KBM-7 (cell line): ENCODE measurements at regions not wholly inside any gene's neighbourhood (a gene's known extent, or its start where the extent isn't known, plus 50 kb on each side); places are given as distances from the start of the nearest gene placed in this dataset.
"Not testable (repeated sequence)": the region's sequence is repeated elsewhere in the genome, so short reads cannot be mapped to it uniquely, and the experiment has no call there.

ENCODE experiments used
- DNase-seq: peaks from one replicate; pipeline ENCODE4 v3.0.0-alpha.2; 2015
- in situ Hi-C: fragments of 300-500 bp; cut with MboI; formaldehyde crosslinking; loops from 2 replicates; pipeline ENCODE4 v1.14.3; 2020; ENCODE audit warnings: low sequenced_read_pairs, low pct_unique_long_range_greater_than_20kb, mixed read lengths

DNA sequence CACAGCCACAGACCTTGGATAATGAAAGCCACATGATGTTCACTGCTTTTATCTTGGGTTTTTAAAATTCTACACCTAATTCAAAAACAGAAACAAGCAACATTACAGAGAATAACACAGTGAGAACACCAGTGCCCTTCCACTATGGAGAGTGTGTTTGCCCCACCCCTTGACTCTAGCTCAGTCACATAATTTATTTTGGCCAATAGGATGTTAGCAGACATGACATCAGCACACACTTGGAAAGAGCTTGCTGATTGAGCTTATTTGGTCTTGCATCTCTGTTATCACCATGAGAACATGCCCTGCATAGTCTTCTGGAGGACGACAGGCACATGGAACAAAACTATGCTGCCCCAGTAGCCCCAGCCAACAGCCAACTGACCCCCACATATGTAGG lies 118.1 kb downstream of the HNRNPD start:
- DNase-seq, result no peak
- in situ Hi-C loops, result no loop called here

DNA sequence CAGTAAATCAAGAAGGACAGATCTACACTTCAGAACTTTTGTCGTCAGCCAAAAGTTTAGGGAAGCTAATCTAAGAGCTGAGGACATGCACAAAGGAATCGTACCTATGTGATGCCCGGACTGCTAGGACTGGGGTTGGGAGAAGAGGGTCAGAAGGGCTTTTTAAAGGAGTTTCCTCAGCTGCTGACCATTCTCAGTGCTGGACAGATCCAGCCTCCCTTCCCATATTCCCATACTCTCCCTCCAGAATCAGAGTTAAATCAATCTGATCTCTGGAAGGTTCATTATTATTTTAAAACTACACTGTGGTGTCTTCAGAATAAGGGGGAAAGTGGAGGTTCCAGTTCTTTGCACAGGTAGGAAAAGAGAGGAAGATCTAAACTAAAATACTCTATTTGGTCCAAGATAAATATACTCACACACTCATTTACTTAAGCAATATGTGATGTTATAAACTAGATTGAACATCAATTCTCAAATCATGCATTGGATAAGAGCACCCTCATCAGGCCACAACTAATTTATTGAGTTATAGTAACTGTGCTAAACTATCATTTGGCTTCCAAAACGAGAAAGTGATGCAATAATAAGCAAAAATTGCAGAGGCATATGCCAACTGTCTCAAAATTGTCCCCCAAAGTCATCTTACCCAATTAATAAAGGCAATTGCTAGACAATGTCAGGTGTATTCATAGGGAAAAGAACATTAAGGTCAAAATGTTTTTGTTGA lies 124.7 kb downstream of the HNRNPD start:
- in situ Hi-C loops, result no loop called here
- no peak for DNase-seq

DNA sequence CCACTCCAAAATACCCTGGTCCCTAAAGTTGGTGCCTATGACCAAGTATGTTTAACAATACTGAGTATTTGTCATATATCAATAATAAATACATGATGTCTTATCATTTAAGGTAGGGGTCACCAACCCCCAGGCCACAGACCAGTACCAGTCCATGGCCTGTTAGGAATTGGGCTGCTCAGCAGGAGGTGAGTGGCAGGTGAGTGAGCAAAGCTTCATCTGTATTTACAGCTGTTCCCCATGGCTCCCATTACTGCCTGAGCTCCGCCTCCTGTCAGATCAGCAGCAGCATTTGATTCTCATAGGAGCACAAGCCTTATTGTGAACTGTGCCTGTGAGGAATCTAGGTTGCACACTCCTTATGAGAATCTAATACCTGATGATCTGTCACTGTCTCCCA lies 126.2 kb downstream of the HNRNPD start:
- DNase-seq, result no peak
- in situ Hi-C loops, result no loop called here

DNA sequence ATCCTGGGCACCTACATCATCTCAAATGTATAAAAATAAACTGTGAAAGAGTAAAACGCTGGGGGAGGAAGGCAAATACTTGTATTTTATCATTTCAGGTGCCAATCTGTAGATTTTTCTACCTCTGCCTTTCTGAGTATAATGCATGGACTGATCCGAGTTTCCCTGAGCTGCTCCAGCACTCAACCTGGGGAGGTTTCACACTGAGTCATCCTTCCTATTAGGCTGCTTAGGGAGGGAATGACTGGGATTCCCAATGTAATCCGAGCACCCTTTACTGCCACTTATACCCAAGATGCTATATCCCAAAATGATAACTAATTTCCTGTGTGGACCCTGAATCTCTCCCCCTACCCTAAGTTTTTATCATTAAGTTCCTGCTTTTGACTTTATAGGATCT lies 126.6 kb downstream of the HNRNPD start:
- DNase-seq, result no peak
- in situ Hi-C loops, result no loop called here

DNA sequence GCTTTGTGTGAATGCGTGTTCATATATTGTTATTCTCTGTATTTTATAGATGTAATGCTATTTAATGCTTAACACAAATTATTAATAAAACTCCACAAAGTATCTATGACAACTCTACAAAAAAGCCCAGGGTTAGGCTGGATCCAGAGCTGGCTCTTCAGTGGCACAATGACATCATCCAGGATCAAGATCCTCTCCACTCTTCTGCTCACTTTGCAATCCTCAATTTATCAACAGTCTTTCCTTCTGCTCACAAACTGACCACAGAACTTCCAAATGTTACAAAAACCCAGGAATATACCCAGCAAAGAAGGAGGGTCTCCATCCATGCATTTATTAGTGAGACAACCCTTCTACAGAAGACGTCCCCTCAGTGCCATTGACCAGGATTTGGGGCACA lies 132.3 kb downstream of the HNRNPD start:
- no peak for DNase-seq
- in situ Hi-C loops, result no loop called here

DNA sequence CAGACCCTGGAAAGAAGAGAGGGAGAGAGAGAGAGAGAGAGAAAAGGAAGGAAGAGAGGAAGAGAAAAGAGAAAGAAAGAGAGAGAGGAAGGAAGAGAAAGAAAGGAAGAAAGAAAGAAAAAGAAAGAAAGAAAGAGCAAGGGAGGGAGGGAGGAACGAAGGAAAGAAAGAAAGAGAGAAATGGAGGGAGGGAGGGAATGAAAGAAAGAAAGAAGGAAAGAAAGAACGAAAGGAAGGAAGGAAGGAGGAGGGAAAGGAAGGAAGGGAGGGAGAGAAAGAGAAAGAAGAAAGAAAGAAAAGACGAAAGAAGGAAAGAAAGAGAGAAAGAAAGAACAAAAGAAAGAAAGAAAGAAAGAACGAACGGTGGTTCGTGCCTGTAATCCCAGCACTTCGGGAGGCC lies 133.4 kb downstream of the HNRNPD start:
- no peak for DNase-seq
- in situ Hi-C loops, result no loop called here

DNA sequence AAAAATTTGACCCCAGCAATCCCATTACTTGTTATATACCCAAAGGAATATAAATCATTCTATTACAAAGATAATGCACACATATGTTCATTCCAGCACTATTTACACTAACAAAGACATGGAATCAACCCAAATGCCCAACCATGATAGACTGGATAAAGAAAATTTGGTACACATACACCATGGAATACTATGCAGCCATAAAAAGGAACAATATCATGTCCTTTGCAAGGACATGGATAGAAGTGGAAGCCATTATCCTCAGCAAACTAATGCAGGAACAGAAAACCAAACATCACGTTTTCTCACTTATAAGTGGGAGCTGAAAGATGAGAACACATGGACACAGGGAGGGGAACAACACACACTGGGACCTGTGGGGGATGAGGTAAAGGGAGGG lies 136.6 kb downstream of the HNRNPD start:
- in situ Hi-C loops, DNase-seq: not testable (repeated sequence)

DNA sequence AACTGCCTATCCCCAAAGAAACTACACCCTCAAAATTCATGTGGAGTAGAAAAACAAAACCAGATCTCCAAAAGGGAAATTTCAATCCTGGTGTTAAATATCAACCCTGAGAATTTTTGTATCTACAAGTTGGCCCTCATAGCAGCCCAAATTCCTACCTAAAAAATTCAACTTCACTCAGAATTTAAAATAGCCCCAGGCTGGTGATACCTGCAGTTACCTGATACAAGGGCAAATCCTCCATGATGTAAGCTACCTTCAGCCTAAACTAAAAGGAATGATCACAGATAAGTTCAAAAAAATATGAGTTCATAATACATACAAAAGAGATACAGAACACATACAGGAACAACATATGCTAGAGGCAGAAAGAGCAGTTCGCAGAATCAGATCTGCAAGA lies 138.4 kb downstream of the HNRNPD start:
- no peak for DNase-seq
- in situ Hi-C loops, result no loop called here

DNA sequence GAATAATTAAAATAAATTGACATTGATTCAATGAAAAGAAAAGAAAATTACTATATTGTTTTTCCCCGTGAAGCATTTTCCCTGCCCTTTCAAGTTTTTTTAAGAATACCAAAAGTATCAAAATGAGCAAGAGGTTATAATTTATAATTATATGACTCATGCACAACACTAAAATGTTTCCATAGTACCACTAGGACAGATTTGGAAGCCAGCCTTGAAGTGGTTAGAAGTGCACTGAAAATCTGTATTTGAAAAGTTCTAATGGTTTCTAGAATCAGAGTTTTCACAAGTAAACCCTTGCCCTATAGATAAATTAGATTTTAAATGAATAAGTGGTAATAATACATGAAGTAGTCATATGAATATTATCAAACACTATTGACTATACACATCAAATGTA lies 140.9 kb downstream of the HNRNPD start:
- in situ Hi-C loops, result no loop called here
- no peak for DNase-seq

DNA sequence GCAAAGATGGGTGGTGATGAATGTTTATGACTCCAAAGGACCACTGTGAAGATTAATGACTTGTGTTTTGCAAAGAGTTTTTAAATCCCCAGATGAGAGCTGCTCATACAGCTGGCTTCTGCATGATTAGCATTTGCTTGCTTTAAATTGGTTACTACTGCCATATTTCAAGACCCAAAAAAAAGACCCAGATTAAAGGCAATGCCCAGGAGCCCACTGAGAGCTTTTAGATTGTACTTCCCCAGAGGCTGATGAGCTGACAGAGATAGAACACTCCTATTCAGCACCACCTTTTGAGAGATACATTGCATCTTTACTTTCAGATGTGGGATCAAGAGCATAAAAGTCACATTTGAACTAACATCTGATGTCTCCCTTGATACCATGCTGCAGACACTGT lies 142.0 kb downstream of the HNRNPD start:
- in situ Hi-C loops, result no loop called here
- DNase-seq, result no peak

DNA sequence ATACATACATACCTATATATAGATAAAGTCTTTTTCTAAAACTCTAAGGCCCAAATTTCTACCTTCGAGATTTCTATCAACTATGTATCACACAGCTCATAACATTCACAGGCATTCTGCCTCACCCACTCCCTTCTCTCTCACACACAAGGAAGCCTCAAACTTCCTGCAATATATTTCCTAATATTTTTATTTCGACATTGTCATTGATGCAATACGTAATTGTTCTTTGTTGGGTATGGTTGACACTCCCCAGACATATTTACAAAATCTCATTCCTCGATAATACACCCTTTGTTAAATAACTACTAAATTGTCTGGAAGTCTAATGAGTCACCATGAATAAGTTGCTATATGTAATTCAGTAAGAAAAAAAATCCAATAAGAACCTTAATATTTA lies 143.5 kb downstream of the HNRNPD start:
- DNase-seq, result no peak

DNA sequence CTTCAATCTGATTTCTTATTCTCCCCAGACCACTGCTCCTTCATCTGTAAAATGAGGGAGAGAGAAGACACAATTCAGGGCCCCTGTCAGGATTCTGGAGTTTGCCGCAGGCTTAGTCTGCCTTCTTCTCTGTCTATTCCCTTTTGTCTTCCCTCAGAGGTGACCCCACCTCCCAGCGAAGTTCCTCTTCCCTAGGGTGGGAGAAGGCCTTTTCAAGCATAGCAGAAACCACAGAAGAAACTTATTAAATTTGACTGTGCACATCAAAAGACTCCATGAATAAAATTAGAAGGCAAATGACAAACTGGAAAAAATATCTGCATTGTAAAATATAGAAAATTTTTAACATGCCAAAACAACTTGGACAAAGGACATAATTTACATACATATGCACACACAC lies 148.8 kb downstream of the HNRNPD start:
- DNase-seq, result no peak
- in situ Hi-C loops, result no loop called here

More for the DNA sequence above, 143.5 kb downstream of the HNRNPD start:
- in situ Hi-C loops, result no loop called here

DNA sequence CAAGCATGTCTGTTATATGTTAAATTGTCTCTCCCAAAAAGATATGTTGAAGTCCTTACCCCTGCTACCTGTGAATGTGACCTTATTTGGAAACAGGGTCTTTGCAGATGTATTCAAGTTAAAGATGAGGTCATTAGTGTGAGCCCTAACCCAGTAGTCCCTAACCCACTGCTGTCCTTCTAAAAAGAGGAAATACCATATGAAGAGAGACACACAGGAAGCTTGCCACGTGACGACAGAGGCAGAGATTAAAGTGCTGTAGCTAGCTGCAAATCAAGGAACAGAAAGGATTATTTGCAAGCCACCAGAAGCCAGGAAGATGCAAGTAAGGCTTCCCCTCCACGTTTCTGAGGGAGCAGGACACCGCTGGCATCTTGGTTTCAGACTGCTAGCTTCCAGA lies 150.1 kb downstream of the HNRNPD start:
- in situ Hi-C loops, result no loop called here
- peak; percentile 80 for DNase-seq

DNA sequence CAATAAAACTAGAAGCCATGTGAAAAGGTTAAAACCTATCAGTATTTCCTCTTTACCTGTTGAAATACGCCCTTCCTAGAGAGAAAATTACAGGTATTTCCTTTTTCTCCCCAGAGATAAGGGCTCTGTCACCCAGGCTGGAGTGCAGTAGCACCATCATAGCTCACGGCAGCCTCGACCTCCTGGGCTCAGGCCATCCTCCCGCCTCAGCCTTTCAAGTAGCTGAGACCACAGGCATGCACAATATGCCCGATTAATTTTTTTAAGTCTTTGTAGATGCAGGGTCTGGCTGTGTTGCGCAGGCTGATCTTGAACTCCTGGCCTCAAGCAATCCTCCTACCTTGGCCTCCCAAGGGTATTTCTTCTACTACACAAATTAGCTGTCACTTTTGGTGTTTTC lies 154.4 kb downstream of the HNRNPD start:
- in situ Hi-C loops, result no loop called here
- DNase-seq, result no peak

DNA sequence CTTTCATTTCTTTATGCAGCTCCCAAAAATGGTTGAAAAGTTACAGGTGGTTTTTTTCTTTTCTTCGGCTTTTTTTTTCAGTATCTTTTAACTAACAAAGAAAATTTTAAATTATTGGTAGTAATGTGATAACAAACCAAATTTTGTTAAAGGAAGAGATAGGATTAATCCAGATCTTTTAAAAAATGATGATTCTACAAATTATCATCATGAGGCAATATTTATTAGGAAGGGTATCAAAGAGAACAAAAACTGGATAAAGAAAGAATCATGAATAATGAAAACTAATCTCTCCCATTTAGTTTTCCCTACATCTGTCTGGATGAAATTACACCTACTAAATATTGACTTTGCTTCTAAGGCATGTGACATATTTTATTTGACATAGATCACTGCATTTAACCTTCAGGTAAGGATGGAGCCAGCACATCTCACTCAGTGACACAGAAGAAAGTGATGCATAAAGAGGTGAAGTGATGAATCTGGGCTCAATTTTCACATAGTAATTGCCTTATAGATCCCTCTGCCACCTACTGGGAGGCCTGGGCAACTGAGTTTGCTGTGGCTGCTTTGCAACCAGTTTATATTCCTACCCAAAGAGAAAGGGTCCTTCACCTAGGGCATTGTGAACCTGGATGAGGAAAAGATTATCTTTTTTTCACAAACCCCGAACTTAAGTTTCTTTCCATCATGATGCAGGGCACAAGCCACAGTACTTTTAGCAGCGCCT lies 155.6 kb downstream of the HNRNPD start:
- no peak for DNase-seq
- in situ Hi-C loops, result no loop called here

DNA sequence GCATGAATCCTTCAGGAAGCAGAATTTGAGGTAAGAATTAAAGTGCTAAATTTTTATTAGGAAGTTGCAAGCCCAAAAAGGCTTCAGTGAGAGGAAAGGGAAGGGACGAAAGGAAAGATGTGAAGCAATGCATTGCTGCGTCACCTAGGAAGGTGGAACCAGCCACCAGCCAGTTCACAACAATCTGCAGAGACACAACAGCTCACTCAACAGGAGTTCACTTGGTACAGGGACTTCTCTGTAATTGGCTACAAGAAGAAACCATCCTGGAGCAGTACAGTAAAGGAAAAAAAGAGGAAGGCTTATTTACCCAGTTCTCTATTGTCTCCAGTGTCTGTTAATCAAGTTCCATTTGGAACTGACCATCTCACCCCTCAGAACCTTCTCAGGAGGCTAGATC lies 157.6 kb downstream of the HNRNPD start:
- no peak for DNase-seq
- in situ Hi-C loops, result no loop called here

DNA sequence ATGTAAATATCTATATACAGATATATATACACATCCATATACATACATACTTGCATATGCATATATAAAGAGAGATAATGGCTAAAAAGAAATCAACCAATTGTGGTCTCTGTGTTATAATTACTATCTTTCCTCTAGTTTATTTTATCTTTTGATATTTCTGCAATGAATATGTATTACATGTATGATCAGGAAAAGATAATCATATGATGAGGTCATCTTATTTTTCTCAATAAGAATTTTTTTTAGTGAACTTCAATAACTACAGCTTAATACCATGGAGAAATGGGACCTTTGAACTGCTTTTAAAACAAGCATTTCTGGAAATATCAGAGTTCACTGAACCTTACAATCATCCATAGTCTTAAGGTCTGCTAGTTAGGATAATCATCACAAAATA lies 158.0 kb downstream of the HNRNPD start:
- in situ Hi-C loops, result no loop called here
- no peak for DNase-seq

DNA sequence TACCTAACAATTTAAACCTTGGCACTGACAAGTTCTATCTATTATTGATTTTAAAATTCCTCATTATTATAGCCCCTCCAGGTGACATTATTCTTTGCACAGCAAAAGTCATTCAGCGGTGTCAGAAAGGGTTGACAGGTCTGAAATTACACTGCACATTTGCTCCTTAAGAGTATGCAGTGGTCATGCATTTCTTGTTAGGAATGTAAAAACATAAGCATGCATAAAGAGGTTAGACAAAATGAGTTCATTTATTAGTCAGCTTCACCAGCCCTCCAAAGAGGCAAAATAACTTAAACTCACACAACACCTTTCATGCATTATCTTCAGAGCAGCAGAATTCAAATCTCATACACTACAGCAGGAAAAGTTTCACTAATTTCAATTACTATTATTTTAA lies 158.8 kb downstream of the HNRNPD start:
- in situ Hi-C loops, result no loop called here

DNA sequence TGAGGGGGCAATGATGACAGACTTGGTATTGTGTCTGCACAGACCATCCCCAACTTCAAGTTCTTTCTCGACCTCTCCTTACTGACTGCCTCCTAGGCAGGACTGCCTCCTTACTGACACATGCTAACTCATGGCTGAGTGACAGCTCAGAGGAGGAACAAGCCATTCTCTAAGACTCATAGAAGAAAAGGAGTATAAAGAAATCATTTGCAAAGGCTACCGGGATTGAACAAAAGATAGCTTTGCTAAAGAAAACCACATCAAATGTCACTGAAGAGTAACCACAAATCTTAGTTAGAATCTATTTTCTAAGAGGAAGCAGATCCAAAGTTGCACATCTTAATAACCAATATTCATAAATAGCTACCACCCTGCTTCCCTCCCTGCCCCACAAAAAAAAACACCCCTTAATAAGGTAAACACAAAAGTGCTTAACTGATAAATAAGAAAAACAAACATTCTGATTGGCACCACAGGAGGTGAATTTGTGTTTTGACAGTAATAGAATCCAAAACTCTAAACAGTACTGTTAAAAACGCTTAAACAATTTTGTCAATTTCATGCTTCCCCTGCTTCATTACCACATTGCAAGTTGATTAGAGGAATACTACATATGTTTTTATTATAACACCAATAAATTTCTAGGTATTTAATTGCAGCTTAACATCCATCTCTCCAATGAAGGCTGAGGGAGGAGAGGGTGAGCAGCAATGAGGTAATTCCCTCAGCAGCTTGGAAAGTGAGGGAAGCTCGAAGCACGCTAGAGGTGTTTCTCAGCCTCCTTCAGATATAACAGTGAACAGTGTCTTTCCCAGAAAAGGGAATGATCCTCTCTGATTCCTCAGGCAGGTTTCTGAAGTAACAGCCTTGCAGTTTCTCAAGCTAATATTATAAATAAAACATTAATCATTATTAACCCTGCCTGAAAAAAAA lies 160.0 kb downstream of the HNRNPD start:
- DNase-seq, result no peak
- in situ Hi-C loops, result no loop called here

More for the DNA sequence above, 158.8 kb downstream of the HNRNPD start:
- no peak for DNase-seq
